ENCODE measurements at regions not wholly inside any gene's neighbourhood (a gene's known extent, or its start where the extent isn't known, plus 50 kb on each side); places are given as distances from the start of the nearest gene placed in this dataset.

GRCh38 chr12:97182769-97183168, 275.7 kb downstream of the NEDD1 start:
- no peak for DNase-seq

- no peak for DNase-seq
Measured at GRCh38 chr12:97184127-97184773, 277.2 kb downstream of the NEDD1 start.

GRCh38 chr12:97185567-97185966, 277.0 kb upstream of the RMST start:
- no peak for DNase-seq

GRCh38 chr12:97194546-97194945, 268.1 kb upstream of the RMST start:
- DNase-seq: no peak

- DNase-seq: no peak
Measured at GRCh38 chr12:97200181-97200580, 262.4 kb upstream of the RMST start.

- DNase-seq: no peak
Measured at GRCh38 chr12:97203408-97203807, 259.2 kb upstream of the RMST start.

GRCh38 chr12:97209997-97210396, 252.6 kb upstream of the RMST start:
- DNase-seq: no peak

- DNase-seq: no peak
Measured at GRCh38 chr12:97211416-97211930, 251.1 kb upstream of the RMST start.

- DNase-seq: no peak
Measured at GRCh38 chr12:97216848-97217247, 245.8 kb upstream of the RMST start.

- DNase-seq: no peak
Measured at GRCh38 chr12:97222391-97222790, 240.2 kb upstream of the RMST start.

- DNase-seq: no peak
Measured at GRCh38 chr12:97223419-97223818, 239.2 kb upstream of the RMST start.

- DNase-seq: no peak
Measured at GRCh38 chr12:97229004-97229403, 233.6 kb upstream of the RMST start.

- DNase-seq: no peak
Measured at GRCh38 chr12:97235102-97235501, 227.5 kb upstream of the RMST start.

GRCh38 chr12:97246368-97246767, 216.2 kb upstream of the RMST start:
- no peak for DNase-seq

GRCh38 chr12:97250483-97250882, 212.1 kb upstream of the RMST start:
- no peak for DNase-seq

- no peak for DNase-seq
Measured at GRCh38 chr12:97257726-97258125, 204.9 kb upstream of the RMST start.

- no peak for DNase-seq
Measured at GRCh38 chr12:97259098-97259497, 203.5 kb upstream of the RMST start.

- DNase-seq: no peak
Measured at GRCh38 chr12:97260786-97261185, 201.8 kb upstream of the RMST start.

- DNase-seq: no peak
Measured at GRCh38 chr12:97267166-97267565, 195.4 kb upstream of the RMST start.

GRCh38 chr12:97267594-97268202, 194.9 kb upstream of the RMST start:
- no peak for DNase-seq

- DNase-seq: no peak
Measured at GRCh38 chr12:97272471-97272870, 190.1 kb upstream of the RMST start.

GRCh38 chr12:97274386-97274785, 188.2 kb upstream of the RMST start:
- no peak for DNase-seq

GRCh38 chr12:97275256-97275655, 187.3 kb upstream of the RMST start:
- DNase-seq: no peak

GRCh38 chr12:97275728-97276590, 186.6 kb upstream of the RMST start:
- DNase-seq: no peak
